ENCODE measurements at regions not wholly inside any gene's neighbourhood (a gene's known extent, or its start where the extent isn't known, plus 50 kb on each side); places are given as distances from the start of the nearest gene placed in this dataset.

DNA sequence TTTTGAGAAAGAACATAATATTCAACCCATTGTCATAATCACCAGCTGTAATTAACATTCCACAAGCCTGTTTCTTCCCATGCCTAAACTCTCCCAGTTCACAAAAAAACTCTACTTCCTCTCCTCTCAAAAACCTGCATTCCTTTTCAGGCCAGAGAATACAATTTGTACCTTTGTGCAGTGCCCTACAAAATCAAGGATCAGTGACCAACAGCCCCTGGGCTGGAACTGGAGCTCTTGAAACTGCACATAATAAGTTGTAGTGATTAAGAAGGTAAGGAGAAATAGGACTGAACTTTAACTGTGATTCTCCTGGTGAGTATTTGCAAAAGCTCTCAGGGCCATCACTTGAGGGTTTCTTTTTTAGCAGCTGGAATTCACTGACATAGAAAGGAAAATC lies 472.7 kb downstream of the RFC3 start:
- no peak for DNase-seq (ENCODE audit: low read depth in 4 of 4, low spot score in 2 of 4)

DNA sequence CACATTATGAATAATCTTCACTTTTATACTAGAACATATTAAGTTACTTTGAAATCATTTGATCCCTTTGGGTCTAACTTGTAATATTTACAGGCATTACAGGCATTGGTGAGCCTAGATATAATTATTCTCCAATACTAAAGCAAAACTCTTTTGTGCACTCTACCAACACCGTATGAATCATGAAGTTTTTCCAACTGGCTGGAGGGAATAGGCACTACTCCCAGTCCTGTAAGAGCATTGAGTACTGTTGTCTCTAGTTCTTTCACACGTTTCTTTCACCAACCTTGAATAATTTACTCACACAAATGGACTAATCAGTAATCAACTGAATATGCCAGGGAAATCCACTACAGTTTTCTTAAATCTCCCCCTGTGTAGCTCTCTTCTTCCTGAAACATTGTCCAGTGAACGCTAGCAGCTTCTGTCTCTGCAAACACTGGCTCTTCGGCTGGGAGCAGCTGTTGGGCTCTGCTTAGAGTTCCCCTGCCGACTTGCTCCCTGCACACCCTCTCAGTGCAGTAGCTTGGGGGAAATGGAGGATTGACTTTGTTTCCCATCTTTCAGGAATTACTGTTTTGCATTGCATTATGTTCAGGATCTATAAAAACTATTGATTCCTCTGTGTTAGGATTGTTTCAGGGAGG lies 476.7 kb downstream of the RFC3 start:
- DNase-seq (ENCODE audit: low read depth in 4 of 4, low spot score in 2 of 4), result no peak

DNA sequence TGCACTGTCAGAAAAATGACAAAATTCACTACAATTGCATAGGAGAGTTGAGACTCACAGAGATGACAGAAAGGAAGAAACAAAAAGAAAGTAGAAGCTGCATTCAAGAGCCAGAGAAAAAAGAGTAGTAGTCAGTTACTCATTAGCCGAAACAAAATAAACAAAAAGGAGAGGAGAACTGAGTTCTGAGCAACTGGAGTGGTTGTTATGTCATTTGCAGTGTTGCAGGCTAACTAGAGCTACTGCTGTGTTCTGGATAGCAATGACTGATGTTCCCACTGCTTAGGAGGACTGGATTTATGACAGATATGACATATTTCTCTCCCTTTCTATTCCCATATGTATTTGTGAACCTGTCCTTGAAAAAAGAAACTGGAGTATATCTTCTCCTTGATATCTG lies 482.6 kb downstream of the RFC3 start:
- no peak for DNase-seq (ENCODE audit: low read depth in 4 of 4, low spot score in 2 of 4)

DNA sequence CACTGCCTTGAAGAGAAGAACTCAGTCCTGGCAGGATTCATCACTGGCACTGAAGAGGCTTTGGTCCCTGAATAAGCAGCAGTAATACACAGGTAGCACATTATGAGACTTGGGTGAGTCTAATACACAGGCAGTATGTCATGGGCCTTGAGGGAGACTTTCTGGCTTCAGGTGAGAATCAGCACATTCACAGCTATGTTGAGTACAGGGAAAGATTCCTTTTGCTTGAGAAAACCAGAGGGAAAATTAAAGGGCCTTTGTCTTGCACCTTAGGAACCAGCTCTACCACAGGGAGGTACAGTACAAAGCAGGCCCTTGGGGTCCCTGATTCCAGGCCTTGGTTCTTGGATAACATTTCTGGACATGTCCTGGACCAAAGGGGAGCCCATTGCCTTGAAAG lies 484.6 kb downstream of the RFC3 start:
- no peak for DNase-seq (ENCODE audit: low read depth in 4 of 4, low spot score in 2 of 4)

DNA sequence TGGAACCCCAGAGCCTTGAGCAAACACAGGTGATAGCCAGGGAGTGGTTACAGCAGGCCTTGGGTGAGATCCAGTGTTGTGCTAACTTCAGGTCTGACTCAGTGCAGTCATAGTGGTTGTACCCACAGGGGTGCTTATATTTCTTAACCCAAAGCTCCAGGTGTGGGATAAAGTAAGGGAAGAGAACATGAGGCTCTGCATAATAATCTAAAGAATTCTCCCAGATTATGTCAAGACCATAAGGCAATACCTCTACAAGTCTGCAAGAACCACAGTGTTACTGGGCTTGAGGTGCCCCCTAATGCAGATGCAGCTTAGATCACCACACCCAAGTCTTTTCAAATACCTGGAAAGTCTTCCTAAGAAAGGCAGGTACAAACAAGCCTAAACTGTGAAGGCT lies 485.4 kb downstream of the RFC3 start:
- DNase-seq (ENCODE audit: low read depth in 4 of 4, low spot score in 2 of 4), result no peak

DNA sequence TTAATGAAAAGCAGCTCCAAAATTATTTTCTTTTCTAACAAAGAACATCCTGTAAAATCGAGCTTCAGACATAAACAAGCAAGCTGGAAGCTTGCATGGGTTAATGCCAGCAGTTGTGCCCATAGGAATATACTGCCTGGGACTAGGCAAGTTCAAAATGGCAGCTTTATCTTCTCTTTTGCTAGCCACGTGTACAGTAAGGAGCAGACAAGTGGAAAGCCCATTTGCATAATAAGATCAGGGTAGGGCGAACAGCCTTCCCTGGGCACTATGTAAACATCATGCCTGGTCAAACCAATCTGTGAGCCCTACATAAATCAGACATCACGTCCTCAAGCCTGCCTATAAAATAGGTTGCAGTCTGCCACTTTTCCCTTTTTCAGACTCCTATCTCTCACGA lies 489.7 kb downstream of the RFC3 start:
- no peak for DNase-seq (ENCODE audit: low read depth in 4 of 4, low spot score in 2 of 4)

DNA sequence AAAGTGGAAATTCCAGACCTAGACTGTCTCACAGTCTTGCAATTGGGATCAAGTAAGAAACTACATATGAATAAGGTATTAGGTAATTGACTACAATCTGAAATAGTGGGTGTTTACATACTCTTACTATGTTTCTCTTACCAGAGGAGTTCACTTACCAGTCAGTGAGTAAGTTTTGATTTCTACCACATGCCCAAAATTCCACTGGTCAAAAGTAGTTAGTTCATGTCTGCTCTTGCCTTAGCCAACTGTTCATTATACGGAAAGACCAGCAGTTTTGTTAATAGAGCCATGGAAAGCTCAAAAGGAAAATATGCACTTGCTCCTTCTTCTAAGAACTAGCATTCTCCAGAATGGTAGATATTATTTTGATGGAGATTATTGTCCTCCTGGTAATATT lies 490.8 kb downstream of the RFC3 start:
- no peak for DNase-seq (ENCODE audit: low read depth in 4 of 4, low spot score in 2 of 4)

DNA sequence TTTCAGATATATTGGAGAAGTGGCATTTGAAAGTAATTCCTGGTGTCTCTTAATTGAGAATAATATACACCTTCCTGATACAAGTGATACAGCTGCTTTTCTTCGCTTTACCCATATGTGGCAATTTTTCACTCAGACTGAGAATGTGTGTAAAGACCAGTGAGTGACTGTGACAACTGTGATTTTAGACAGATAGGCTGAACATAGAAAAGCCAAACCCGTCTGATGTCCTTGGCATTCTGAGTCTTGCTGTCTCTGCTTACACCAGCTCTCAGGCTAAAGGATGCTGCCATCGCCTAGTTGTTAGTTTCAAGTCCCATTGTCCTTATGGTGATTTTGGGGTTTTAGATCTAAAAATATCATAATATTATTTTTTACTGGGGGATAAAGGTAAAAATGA lies 492.6 kb downstream of the RFC3 start:
- DNase-seq (ENCODE audit: low read depth in 4 of 4, low spot score in 2 of 4), result no peak

DNA sequence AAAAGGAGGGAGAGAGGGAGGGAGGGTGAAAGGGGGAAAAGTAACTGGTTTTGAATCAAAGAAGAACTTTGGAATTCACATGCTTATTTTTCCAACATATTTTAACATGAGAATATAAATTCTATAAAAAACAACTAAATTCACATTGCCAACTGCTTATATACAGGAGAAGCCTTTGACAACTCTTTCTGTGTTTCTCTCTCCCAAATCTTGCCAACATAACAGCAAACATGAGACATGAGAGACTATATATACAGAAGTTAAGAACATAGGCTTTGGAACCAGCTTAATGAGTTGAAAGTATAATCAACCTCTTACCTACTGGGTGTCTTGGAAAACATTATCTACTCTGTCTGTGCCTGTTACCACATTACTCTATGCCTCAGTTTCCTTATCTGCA lies 493.3 kb downstream of the RFC3 start:
- no peak for DNase-seq (ENCODE audit: low read depth in 4 of 4, low spot score in 2 of 4)

DNA sequence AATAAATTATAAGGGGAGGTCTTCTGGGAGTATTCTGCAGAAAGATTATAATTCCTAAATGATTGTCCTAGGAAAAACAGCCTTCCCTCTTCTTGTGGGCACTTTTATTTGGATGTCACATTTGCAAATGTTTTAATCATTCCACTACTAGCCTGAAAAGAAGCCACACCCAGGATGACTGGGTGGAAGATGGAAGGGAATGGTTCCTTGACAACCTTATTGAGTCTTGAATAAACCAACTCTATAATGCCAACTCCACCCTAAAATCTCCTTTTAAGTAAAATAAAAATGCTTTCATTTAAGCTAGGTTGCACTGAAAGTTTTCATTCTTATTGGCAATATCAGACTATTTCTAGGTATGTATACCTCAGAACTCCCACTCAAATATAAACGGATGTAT lies 494.6 kb downstream of the RFC3 start:
- no peak for DNase-seq (ENCODE audit: low read depth in 4 of 4, low spot score in 2 of 4)

DNA sequence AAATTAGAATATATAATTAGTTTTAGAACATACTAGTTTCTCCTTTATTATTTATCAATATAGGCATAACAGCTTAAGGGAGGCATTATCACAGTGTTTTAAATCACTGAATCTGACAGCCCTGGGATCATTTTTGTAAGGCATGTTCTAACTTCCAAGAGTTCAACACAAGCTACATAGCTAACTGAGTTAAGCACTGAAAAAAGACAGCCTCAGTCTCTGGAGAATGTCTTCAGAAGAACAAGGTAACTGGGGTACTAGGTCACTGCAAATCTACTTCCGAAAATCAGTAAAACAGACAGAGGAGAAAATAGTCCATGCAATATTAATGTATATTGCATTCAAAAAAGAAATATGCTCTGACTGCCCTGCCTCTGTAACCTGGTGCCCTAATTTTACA lies 502.1 kb downstream of the RFC3 start:
- no peak for DNase-seq (ENCODE audit: low read depth in 4 of 4, low spot score in 2 of 4)

DNA sequence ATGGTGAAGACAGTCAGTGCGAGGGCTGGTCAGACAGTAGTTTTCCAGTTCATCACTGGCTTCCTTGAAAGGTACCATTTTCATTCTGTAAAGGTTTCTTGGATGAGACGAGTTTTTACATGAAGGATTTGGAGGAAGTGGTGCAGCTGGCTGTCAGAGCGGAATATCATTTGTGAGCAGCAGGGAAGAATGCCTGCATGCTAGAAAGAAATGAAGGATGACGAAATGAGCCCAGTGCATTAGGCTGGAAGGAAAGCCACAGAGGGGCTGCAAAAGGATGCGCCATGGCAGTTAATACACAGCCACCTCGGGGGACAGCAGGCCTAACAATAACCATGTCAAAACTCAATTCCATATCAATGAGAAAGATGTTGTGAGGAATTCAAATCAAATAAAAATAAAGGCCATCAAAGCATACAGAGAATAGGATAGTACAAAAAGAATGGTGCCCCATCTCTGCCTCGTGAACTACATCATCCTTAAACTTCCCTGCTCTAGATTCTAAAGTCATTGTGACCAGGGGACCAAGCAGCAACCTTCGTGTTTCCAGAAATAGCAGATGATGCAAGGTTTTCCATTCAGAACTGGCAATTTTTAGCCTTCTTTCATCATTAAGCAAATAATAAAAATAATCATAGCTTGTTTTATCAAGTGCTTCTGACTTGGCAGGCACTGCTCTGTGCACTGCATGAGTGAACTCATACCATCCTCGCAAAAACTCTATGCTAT lies 504.2 kb downstream of the RFC3 start:
- no peak for DNase-seq (ENCODE audit: low read depth in 4 of 4, low spot score in 2 of 4)

DNA sequence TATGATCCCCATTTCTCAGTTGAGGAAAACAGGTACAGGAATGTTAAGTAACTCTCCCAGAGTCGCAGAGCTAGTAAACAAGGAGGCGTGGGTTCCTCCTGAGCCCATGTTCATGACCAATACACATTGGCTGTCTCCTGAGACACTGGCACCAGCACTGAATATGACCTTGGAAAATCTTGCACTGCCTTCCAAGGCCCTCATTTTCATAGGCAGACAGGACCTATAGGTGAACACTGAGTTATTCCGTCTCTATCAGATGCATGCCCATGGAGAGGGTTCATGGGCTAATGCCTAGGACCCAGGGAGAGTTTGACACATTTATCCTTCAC lies 504.8 kb downstream of the RFC3 start:
- no peak for DNase-seq (ENCODE audit: low read depth in 4 of 4, low spot score in 2 of 4)

DNA sequence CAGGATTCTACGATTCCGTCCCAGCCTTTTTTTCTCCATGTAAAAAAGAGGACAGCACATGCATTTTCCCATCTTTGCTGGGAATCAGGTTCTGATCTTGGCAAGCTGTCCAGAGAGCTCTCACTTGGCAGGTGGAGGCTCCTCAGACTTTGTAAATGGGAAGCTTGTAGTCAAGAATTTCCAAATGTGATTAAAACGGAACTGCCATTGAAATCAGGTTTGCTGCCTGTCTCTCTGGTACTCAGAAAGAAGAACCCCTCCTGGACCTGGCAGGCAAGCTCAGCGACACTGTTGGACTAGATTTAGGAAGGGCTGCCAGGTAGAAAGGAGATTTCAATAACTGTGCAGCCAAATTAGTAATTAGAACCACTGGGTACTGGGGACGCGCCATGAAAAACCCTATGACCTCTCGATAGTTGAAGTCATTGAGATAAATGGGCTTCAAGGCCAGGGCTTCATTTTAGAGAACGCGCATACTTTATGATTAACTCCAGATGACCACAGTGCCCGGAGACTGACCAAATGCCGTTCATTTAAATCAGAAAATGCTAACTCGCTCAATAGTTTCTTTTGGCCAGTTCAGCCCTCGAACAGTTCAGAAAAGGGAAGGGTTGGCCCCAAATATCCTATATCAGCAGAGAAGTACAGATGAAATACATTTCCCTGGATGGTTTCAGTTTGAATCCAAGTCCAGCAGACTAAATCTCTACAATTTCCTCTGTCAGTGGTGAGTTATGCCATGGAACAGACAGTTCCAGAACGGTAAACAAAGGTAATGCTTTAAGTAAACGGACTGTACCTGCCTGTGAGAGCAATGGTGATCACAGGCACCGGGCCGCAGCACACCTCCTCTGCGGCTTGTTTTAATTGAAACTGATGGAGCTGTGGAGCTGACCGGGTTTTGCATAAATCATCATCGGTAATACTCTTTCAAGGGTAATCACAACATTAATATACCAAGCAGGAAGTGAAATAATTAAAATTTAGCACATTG lies 517.4 kb downstream of the RFC3 start:
- DNase-seq (ENCODE audit: low read depth in 4 of 4, low spot score in 2 of 4), result no peak

DNA sequence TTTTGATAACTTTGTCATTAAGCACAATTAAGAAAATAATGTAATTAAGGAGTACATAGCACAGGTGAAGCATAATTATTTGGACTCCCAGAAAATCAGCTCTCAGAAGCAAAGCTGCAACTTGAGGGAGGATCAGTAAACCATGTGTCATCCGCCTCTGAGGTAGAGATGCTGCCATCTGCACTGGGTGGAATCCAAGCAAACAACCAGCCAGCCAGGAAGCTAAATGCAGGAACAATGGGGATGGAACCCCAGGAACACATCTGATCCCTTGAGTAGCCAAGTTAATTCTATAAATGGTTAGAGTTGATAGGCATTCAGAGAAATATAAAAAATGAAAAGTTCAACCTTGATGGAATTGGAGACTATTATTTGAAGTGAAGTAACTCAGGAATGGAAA lies 520.2 kb downstream of the RFC3 start:
- DNase-seq (ENCODE audit: low read depth in 4 of 4, low spot score in 2 of 4), result no peak

DNA sequence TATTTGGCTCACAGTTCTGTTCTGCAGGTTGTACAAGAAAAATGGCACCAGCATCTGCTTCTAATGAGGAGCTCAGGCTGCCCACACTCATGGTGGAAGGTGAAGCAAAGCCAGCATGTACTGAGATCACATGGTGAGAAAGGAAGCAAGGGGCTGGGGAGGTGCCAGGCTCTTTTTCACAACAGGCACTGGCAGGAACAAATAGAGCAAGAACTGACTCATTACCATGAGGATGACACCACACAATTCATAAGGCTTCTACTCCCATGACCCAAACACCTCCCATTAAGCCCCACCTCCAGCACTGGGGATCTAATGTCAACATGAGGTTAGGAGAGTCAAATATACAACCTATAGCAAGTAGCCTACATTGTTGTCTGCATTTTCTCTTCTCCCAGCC lies 522.6 kb downstream of the RFC3 start:
- DNase-seq (ENCODE audit: low read depth in 4 of 4, low spot score in 2 of 4), result no peak

DNA sequence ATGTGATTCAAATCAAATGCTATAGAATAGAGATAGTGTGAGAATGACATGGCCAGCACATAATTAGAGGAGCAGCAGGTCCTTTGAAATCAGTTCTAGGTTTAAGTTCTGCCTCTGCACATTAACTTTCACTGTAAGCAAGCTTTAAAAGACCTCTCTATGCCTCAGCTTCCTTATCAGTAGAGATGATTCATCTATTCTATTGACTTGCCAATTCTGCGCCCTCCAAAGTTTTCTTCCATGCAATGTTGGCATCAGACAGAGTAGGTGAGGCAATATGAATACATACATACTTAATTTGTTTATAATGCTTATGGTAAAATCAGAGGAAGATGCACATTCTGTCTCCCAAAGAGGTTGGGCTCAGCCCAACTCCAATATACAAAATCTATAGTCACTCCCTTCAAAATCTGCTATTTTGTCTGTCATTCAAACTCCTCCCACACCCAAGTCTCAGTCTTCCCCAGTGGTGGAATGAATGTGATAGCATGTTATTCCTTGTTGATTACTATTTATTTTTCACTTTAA lies 525.5 kb downstream of the RFC3 start:
- DNase-seq (ENCODE audit: low read depth in 4 of 4, low spot score in 2 of 4), result no peak

DNA sequence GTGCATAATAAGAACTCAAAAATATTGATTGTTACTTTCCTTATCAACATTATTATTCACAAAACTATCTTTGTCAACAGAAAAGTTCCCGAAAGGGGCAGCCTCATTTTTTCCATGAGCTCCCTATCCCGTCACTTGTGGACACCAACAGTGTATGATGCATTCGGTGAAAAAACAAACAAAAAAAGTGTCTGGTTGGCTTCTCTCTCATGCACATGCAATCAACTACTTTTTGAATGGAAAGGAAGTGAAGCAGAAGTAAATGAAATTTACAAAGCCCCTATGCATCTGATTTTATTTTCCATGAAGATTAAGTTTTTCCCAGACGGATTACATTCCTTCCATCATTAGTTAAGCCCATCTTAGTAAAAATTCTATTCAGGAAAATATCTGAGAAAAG lies 526.9 kb downstream of the RFC3 start:
- no peak for DNase-seq (ENCODE audit: low read depth in 4 of 4, low spot score in 2 of 4)

DNA sequence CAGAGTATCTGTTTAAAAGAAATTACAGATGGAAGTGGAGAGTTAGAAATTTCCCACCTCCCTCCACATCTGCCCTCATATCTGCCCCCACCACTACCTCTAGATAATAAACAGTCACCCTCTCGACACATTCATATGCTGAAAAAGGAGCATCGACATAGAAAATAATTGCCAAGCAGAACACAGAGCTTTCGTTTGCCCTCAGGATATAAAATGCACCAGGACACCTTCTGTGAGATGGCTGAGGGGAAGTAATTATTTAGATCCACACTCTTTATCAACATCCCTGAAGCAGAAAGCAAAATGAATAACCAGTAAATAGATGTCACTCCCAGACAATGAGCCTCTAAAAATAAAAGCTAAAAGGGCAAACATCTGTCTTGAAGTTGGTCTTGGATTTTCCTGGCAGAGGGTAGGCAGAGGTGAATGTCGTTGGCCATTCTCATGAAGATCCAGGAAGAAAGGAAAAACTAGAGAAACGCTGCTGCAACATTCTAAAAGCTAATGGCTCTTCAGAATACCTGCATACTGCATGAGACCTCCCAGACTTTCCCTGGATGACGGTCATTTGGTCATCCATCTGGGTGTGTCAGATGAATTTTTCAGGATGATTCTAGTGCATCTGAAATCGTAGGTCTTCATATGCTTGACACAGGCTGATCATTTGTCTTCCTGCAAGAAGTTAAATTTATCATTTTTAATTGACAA lies 527.5 kb downstream of the RFC3 start:
- DNase-seq (ENCODE audit: low read depth in 4 of 4, low spot score in 2 of 4), result no peak

DNA sequence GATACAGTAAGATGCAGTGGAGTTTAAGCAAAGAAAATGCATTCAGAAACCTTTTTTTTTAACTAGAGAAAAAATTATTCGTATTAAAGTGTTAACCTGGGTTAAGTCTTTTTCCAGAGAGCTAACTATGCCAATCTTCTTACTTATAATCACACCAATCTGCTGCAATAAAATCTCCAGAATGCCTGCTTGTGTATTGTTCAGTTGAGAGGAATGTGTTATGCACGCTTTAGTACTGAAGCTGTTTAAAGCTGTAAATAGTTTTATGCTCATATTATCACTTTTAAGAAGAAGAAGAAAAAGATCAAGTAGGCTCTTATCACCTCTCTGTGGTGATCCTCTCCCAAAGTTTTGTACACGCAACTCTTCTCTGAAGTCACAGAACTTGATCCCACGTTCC lies 528.7 kb downstream of the RFC3 start:
- no peak for DNase-seq (ENCODE audit: low read depth in 4 of 4, low spot score in 2 of 4)

Measured in left renal cortex interstitium (tissue), 4 donors.